ENCODE measurements at regions not wholly inside any gene's neighbourhood (a gene's known extent, or its start where the extent isn't known, plus 50 kb on each side); places are given as distances from the start of the nearest gene placed in this dataset.

GRCh38 chr13:31060655-31061054 is 101.0 kb downstream of the HSPH1 start:
- no peak for TF ChIP-seq RARB (CRISPR knock-in tag; IDR thresholded peaks at IDR 0.05)
- no peak for TF ChIP-seq ZFP3 (CRISPR knock-in tag; IDR thresholded peaks at IDR 0.05)
- no peak for TF ChIP-seq ZFP30 (CRISPR knock-in tag; IDR thresholded peaks at IDR 0.05)
- no peak for TF ChIP-seq CREB5 (CRISPR knock-in tag; IDR thresholded peaks at IDR 0.05; ENCODE audit: low read depth)
